ENCODE measurements at regions not wholly inside any gene's neighbourhood (a gene's known extent, or its start where the extent isn't known, plus 50 kb on each side); places are given as distances from the start of the nearest gene placed in this dataset.
A peak's percentile ranks its signal among the peaks of the same experiment; 100 is the strongest.

GRCh38 chr7:52958621-52959140 is 76.8 kb upstream of the POM121L12 start:
- H3K4me3 ChIP-seq (ENCODE audit: low read depth, low read length), result no peak overlapping the region
- Mint-ChIP-seq H3K27ac (ENCODE audit: unreplicated experiment) (peak overlapping the region; percentile 33), H3K9me3 (ENCODE audit: unreplicated experiment) (peaks cover 15% of the 10 kb centered on the region), H3K4me1 (ENCODE audit: low read depth, unreplicated experiment) (peaks cover 40% of the 10 kb centered on the region), H3K27me3 (ENCODE audit: insufficient read depth, unreplicated experiment) (no peaks in the 10 kb centered on the region), H3K4me3 (ENCODE audit: unreplicated experiment) (no peak overlapping the region), H3K36me3 (ENCODE audit: insufficient read depth, unreplicated experiment) (peaks cover 6% of the 10 kb centered on the region)
- H3K4me1 ChIP-seq, result peaks cover 29% of the 10 kb centered on the region
- intact Hi-C loops (cut with micrococcal nuclease; ENCODE audit: unreplicated experiment), result no loop called here
- no peaks in the 10 kb centered on the region for H3K27me3 ChIP-seq (replicated peaks; ENCODE audit: control insufficient read depth, insufficient read depth, low read length)
- POLR2A ChIA-PET, result no interaction called here
- CTCF ChIA-PET, result no interaction called here
- DNase-seq, result no peak
- TF ChIP-seq CTCF (IDR thresholded peaks at IDR 0.05; ENCODE audit: insufficient read depth in 1 of 2, low read depth in 1 of 2, low read length in 1 of 2, severe bottlenecking in 1 of 2, unreplicated experiment in 1 of 2), result no peak
- no TSS peak for BruUV-seq (replicated peaks)
- no peaks in the 10 kb centered on the region for H3K36me3 ChIP-seq (ENCODE audit: control insufficient read depth, insufficient read depth, low read length)
- no peaks in the 10 kb centered on the region; the same call in 1 of the 2 replicates for H3K9me3 ChIP-seq

GRCh38 chr7:52956379-52956915 is 79.0 kb upstream of the POM121L12 start:
- no peaks in the 10 kb centered on the region for H3K27me3 Mint-ChIP-seq (ENCODE audit: insufficient read depth, unreplicated experiment)
- peak overlapping the region; percentile 65 for H3K4me3 Mint-ChIP-seq (ENCODE audit: unreplicated experiment)
- peak; percentile 51 to 70 for DNase-seq
- H3K4me1 ChIP-seq, result peaks cover 28% of the 10 kb centered on the region
- POLR2A ChIA-PET, result no interaction called here
- peaks cover 6% of the 10 kb centered on the region for H3K36me3 Mint-ChIP-seq (ENCODE audit: insufficient read depth, unreplicated experiment)
- no peak for TF ChIP-seq CTCF (IDR thresholded peaks at IDR 0.05; ENCODE audit: insufficient read depth in 1 of 2, low read depth in 1 of 2, low read length in 1 of 2, severe bottlenecking in 1 of 2, unreplicated experiment in 1 of 2)
- CTCF ChIA-PET, result no interaction called here
- no peak overlapping the region for H3K4me3 ChIP-seq (ENCODE audit: low read depth, low read length)
- H3K27me3 ChIP-seq (replicated peaks; ENCODE audit: control insufficient read depth, insufficient read depth, low read length), result no peaks in the 10 kb centered on the region
- H3K9me3 ChIP-seq, result no peaks in the 10 kb centered on the region; the same call in 1 of the 2 replicates
- H3K9me3 Mint-ChIP-seq (ENCODE audit: unreplicated experiment), result peaks cover 15% of the 10 kb centered on the region
- peaks cover 38% of the 10 kb centered on the region for H3K4me1 Mint-ChIP-seq (ENCODE audit: low read depth, unreplicated experiment)
- H3K36me3 ChIP-seq (ENCODE audit: control insufficient read depth, insufficient read depth, low read length), result no peaks in the 10 kb centered on the region
- intact Hi-C loops (cut with micrococcal nuclease; ENCODE audit: unreplicated experiment), result no loop called here
- peak overlapping the region; percentile 69 for H3K27ac Mint-ChIP-seq (ENCODE audit: unreplicated experiment)
- no TSS peak for BruUV-seq (replicated peaks)

GRCh38 chr7:52955522-52955921 is 79.9 kb upstream of the POM121L12 start:
- intact Hi-C loops (cut with micrococcal nuclease; ENCODE audit: unreplicated experiment), result no loop called here
- ChIA-PET POLR2A (no interaction called here), CTCF (no interaction called here)
- Histone ChIP-seq H3K4me1 (peaks cover 23% of the 10 kb centered on the region), H3K4me3 (ENCODE audit: low read depth, low read length) (no peak overlapping the region), H3K9me3 (no peaks in the 10 kb centered on the region; the same call in 1 of the 2 replicates), H3K27me3 (replicated peaks; ENCODE audit: control insufficient read depth, insufficient read depth, low read length) (no peaks in the 10 kb centered on the region), H3K36me3 (ENCODE audit: control insufficient read depth, insufficient read depth, low read length) (no peaks in the 10 kb centered on the region)
- Mint-ChIP-seq H3K36me3 (ENCODE audit: insufficient read depth, unreplicated experiment) (peaks cover 6% of the 10 kb centered on the region), H3K27me3 (ENCODE audit: insufficient read depth, unreplicated experiment) (no peaks in the 10 kb centered on the region), H3K4me1 (ENCODE audit: low read depth, unreplicated experiment) (peaks cover 29% of the 10 kb centered on the region), H3K9me3 (ENCODE audit: unreplicated experiment) (peaks cover 15% of the 10 kb centered on the region), H3K4me3 (ENCODE audit: unreplicated experiment) (peak overlapping the region; percentile 65), H3K27ac (ENCODE audit: unreplicated experiment) (peak overlapping the region; percentile 69)
- BruUV-seq (replicated peaks), result no TSS peak
- no peak for DNase-seq
- no peak for TF ChIP-seq CTCF (IDR thresholded peaks at IDR 0.05; ENCODE audit: insufficient read depth in 1 of 2, low read depth in 1 of 2, low read length in 1 of 2, severe bottlenecking in 1 of 2, unreplicated experiment in 1 of 2)

All from Caco-2 (cell line).